ENCODE measurements at regions not wholly inside any gene's neighbourhood (a gene's known extent, or its start where the extent isn't known, plus 50 kb on each side); places are given as distances from the start of the nearest gene placed in this dataset.

DNA sequence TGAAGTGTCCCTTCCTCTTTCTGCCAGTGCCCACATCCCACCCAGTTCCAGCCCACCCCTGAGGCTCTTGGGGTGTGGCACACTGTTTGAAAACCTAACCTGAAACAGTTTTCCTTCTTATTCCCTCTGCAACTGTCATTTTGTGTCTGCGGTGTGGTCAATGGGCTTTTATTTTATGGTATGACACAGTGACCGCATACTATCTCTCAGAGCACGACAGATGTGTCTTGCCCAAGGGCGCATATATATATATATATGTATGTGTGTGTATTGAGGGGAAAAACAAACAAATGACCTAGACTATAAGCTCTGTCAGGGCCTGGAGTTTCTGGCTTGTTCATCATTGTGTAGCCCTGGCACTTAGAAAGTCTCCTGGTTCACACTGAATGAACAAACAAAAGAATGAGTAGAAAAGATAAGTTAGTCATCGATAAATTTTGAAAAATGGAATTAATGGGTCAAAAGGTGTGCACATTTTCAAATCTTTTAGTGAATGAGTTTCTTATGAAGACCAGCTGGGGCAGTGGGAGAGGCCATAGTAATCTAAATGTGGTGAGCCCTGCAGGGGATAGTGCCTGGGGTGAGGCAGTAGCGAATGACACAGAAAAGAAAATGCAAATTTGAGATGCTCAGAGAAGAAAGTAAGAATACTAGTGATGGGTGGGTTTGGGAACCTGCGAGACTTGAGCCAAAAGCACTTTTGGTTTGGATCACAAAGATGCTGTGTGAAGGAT lies 198.4 kb downstream of the SNX10 start:
- no peak for DNase-seq

DNA sequence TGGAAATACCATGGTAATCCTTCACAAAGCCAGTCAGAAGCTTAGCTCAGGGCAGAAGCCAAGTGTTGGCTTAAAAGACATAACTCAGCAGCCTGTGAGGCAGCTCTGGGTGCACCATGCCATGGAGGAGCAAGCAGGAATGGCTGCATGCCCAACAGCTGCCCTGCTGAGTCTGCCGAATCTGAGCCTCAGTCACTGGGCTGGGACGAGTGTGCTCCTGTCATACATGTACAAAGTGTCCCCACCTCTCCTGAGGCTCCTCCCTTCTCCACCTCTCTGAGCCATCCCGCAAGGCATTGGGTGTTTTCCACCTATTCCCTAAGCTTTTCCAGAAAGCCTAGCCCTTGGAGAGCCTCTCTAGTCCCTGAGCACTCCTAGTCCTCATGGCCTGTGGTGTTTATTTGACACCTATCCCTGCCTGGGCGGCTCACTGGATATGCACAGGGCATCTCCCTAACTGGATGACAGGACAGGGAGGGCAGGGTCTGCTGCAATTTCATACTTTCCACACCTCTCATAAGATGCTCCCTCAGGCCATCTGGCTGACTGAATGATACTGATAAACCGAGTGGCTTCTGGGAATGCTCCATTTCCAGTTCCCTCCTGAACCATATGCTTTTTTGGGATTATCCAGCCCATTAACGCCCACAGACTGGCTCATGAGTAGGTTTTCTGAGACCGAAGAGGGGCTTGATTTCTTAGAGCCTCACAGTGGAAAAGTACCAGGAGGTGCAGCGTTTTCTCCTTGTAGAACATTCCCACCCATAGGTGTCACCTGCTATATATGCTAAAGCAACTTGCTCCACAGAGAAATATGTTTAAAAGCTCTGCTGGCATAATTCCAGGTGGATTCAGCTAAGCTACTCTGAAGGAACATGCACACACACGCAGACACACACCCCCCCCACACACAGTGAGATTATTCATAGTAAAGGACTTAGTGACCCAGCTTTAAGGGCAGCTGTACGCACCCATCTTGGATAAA lies 199.3 kb downstream of the SNX10 start:
- peak; percentile 91 for DNase-seq

DNA sequence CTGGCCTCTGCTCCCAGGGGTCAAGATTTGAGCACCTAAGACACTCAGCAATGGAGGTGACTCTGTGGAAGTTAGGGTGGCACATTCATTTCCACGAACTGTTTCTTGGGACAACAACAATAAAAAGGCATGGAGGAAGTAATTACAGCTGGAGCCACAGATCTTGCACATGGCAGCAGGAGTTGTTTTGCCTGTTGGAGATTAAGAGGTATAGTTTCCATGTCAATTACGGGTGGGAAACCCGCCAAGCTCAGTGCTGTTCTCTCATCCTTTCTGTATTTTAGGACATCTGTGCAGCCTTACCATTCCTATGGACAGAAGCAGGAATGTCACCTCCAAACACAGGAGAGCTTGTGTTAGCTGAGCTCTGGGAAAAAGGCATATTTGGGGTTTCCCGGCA lies 201.2 kb downstream of the SNX10 start:
- DNase-seq = peak; percentile 62

DNA sequence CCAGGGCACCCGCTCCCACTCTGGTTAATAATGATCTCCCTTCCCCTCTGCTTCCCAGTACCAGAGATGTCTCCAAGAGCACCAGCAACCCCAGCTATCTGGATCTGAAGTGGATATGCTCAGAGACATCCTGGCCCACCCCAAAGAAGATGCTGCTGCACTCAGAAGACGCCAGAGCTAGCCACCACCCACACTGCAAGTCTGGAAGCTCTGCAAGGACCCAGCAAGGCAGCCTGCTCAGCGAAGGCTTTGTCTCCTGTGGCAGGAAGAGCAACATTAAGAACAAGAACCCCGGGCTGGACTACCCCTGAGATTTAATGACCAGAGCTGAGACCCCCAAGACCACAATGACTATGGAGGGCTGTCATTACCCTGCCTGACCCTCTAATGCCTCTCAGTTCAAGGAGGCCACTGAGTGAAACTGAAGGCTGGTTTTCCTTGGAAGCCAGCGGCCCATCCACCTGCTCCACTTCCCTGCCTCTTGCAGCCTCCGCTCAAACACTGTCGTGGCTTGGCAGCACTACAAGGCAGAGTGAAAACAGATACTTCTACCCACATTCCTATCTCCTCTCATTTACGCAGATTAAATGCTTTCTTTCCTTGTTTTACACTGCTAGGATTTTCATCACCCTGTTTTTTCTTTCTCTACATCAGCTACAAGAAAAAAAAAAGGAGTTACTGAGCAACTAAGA lies 202.2 kb downstream of the SNX10 start:
- no peak for DNase-seq

DNA sequence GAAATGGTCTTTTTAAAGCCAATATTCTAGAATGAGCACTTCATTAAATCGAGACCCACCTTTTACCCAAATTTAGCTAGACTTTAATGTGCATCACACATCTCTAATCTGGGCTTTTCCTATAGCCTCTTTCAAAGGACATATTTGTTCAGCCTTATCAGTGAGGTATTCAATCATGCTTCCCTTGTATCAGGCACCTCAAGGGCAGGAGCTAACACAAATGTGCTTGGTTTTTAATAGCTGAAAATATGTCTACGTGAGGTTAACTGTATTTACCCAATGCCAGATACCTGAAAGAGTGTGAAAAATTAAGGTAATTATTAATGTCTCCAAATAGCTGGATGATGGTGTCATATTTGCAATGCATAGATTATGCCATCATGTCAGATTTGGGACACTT lies 203.9 kb downstream of the SNX10 start:
- DNase-seq = no peak

DNA sequence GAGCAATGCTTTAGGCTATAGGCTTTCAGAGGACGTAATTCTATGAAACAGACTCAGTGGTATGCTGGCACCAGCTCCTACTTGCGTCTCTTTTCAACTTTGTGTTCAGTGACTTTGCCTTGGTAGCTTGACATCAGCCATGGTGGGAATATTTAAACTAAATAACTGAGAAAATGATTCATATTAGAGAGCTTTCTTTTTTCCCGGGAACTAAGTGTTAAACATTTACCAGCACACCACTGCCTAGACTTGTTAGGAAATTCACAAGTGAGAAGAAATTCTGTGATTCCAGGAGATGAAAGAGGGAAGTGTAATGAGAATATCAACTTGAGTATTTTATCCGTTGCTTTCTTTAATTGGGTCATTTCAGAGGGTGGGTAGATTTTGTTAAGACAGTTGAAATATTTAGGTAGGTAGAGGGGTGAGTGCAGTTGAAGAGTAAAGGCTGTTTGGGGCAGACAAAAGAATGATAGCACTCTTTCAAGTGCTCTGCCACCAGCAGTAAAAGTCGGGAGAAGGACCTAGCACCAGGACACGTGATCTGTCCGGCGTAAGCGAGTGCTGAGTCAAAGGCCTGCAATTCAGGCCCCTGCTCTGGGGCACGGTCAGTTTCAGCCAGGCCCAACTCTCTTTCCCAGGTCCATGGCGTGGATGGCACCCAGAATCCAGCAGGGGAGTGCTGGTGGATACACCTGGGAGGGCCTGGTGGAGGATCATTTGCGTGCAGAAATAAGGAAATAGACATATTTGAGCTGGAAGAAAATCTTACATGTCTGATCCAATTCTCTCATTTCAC lies 206.3 kb downstream of the SNX10 start:
- no peak for DNase-seq

DNA sequence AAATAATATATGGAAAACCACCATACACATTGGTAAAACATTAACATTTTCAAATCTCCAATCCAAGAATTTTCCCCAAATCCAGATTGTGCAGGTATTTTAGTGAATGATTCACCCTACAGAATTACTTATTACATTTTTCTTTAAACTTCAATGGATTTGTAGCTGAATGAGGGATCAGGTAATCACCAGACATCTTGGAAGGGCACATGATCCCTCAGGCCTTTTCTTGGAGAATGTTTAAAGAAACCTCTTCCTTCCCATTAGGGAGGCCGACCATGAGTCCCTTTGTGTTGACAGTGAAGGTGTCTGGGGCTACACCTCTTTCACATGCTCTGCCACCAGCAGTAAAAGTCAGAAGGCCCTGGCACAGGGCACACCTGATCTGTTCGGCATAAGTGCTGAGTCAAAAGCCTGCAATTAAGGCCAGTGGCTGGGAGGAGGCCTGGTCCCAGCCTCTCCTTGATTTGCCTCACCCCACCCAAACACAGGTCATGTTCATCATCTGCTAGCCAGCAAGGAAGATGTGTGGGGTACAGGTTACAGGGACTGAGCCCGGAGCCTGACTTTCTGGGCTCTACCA lies 207.7 kb downstream of the SNX10 start:
- no peak for DNase-seq

DNA sequence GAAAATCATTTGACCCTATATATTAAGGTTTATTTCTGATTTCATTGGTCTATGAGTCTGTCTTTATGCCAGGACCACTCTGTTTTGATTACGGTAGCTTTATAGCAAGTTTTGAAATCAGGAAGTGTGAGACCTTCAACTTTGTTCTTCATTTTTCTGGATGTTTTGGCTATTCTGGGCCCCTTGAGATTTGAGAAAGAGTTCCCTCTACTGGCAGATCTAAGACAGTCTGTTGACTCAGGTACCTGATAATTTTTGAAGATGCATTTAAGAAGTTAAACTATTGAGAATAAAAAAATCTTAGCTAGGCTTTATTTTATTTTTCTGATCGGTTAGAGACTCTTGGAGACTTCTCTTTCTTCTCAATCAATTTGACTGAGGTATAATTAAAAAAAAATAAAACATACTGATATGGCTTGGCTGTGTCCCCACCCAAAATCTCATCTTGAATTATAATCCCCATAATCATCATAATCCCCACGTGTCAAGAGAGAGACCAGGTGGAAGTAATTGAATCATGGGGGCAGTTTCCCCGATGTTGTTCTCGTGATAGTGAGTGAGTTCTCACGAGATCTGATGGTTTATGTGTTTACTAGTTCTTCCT lies 209.2 kb downstream of the SNX10 start:
- DNase-seq = peak; percentile 30

DNA sequence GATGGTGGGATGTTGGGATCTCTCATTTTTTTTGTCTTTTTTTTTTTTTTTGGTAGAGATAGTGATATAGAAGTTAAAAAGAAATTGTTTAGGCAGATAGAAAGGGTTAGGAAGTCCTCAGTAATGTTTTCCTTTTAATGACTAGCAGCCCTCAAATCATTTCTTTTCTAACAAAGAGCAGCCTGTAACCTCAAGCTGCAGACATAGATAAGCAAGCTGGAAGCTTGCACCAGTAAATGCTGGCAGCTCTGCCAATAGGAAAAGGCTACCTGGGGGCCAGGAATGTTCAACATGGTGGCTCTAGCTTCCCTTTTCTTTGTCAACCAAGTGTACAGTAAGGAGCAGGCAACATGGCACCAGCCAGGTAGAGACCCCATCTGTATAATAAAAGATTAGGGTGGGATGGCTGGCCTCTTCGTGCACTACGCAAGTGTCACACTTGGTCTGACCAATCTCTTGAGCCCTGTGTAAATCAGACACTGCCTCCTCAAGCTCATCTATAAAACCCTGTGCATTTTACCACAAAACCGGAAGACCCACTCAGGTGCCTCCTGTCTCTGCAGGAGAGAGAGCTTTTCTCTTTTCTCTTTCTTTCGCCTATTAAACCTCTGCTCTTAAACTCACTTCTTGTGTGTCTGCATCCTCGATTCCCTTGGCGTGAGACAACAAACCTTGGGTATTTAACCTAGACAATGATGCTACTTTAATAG lies 212.9 kb downstream of the SNX10 start:
- DNase-seq = no peak

DNA sequence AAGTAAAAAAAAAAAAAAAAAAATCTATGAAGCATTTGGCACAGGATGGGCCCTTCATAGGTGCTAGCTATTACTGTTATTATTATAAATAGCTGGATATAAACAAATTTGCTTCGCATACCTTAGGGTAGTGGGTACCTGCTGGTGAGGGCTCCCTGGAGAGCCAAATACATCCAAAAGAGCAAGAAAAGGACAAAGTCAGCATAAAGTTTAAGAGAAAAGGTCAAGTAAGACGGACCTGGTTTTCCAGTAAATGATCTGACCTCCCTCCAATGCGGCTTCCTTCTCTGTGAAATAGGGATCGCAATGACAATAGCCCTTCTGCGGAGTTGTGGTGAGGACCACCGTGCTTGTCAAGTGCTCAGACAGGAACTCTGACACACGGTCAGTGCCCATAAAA lies 214.5 kb downstream of the SNX10 start:
- no peak for DNase-seq

DNA sequence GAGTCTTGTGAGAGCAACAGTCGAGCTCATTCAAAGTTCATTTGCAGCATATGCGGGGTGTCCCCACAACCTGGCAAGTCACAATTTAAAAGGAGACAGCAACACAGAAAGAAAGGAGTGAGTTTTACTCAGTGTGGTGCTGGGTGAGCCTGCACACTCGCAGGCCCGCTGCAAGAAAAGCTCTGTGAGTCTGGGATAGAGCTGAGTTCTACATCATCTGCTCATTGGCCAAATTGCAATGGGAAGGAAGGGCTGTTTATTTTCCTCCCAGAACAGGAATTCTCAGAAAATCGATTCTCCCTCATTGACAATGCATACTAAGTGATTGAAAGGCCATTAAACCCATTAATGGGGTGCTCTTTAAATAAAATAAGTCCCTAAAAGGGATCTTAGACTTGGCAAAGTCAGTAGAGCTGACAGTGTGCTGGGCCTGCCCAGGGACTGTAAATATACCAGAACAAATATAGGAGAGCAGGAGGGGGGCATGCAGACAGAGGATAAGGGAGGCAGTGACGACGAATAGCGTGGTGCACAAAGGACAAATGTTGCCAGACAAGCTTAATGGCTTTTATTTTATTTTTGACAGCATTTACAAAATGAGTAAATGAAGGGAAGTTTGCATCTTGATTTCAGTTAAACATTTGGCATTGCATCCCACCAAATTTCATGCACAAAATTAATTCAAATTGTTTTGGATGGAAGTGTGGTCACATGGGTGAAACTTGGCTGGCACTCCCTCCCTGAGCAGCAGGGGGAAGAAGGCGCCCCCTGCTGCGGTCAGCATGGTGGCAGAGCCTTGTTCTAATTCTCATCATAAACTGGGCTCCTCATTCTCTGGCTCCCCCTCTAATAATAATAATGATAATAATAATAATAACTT lies 215.7 kb downstream of the SNX10 start:
- no peak for DNase-seq

DNA sequence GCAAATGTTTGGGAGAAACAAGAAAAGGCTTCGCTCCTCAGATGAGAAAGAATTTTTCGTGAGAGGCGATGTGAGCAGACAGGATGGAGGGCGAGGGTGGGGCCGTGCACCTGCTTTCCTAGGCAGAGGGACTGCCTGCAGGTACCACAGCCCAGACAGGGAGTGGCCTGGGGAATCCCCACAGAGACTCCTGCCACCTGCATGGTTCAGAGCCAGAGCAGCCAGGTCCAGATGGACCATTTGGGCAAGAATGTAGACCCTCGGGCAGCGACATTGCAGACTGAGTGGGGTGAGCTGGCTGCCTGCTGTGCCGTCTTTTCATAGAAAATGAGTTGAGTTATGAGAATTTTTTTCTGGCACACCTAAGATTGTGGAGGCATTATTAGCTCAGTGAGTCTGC lies 216.8 kb downstream of the SNX10 start:
- DNase-seq = no peak

DNA sequence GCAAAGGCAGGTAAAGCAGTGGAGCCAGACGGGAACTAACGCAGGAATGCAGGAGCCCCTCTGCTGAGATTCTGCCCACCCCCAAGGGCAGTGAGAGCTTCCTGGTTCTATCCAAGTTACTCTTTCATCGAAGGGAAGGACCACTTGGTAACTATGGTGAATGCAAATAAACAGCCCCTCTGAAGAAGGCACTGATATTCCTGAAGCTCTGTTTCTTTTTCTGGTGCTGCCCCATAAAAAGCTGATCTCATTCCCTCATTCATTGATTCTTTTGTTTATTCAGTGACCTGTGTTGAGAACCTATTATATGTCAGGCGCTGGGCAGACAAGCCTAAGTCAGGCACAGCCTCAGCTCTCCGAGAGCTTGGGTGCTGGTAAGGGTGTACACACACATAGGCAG lies 217.3 kb downstream of the SNX10 start:
- DNase-seq = no peak

DNA sequence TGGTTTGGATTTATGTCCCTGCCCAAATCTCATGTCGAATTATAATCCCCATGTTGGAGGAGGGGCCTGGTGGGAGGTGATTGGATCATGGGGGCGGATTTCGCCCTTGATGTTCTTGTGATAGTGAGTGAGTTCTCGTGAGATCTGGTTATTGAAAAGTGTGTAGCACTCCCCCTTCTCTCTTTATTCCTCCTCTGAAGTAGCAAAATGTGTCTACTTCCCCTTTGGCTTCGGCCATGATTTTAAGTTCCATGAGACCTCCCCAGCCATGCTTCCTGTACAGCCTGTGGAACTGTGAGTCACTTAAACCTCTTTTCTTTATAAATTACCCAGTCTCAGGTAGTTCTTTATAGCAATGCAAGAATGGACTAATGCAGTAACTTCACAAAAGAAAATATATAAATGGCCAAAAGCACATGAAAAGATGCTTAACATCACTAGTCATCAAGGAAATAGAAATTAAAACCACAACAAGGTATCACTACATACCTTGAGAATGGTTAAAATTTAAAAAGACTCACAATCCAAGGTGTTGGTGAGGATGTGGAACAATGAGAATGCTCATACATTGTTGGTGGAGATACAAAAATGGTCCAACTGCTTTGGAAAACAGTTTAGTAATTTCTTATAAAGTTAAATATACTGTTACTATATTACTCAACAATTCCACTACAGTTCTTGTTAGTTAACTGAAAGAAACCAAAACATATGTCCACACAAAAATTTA lies 218.7 kb downstream of the SNX10 start:
- no peak for DNase-seq

DNA sequence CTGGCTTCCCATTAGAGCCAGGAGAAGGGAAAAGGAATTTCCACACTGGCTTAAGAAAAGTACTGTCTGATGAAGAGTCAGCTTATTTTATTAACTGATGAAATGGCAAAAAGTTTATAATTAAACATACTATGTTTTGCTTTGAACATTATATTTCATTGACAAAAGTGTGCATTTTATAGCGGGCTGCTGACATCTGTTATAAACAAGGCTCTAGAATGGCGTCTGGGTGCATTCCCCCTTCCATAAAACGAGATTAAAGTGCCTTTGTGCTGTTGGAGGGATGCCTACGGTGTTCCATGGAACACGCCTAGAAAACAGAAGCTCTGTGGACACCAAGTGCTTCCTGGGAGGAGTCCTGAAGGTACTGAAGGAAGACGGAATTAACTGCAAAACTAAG lies 220.2 kb downstream of the SNX10 start:
- no peak for DNase-seq

DNA sequence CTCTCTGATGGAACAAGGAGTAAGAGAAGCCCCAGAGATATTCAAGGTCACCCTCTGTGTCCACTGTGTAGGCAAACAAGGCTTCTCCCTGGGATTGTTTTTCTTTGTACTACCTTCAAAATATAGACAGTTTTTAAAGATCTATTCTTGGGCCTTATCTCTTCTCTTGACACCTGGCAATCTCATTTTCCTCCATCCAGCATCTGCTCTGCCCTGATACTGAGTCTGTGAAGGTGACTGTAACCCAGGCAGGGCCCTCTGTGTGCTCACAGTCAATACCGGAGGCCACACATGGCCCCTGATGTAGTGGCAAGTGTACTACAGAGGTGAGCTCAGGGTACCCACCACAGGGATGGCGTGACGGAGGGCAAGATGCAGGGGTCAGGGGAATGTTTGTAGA lies 221.1 kb downstream of the SNX10 start:
- no peak for DNase-seq

DNA sequence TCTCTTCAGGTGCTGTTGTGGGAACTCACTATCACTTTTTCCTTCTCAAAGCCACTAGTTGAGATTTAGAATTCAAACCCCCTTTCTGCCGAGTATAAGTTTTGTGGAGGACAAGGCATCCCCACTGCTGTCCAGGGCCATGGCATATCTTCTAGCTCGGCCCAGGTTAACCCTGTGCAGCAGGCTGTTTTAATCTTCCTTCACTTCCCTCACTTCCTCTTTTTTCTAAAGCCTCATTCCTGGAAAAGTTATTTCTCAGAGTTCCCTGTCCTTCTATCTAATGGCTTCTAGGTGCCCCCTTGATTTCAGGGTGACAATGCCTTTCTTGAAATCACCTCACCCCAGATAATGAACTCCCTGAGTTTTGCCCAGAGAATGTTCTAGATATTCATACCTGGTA lies 222.3 kb downstream of the SNX10 start:
- no peak for DNase-seq

DNA sequence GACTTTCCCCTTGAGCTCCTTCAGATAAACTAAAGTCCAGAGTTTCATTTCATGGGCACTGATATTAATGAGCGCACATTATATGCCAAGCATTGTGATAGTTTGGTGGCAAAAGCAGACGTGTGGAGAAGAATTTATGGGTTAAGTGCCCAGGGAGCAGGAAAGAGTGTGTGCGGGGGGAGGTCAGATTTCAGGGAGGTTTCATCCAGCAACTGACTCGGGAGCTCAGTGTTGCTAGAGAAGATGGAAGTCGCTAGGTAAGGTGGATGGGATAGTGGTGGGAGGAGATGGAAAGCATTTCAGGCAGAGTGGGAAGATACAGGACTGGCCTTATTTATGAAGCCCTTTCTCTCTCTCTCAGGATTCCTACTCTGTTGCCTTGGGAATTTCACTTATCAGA lies 223.0 kb downstream of the SNX10 start:
- no peak for DNase-seq

DNA sequence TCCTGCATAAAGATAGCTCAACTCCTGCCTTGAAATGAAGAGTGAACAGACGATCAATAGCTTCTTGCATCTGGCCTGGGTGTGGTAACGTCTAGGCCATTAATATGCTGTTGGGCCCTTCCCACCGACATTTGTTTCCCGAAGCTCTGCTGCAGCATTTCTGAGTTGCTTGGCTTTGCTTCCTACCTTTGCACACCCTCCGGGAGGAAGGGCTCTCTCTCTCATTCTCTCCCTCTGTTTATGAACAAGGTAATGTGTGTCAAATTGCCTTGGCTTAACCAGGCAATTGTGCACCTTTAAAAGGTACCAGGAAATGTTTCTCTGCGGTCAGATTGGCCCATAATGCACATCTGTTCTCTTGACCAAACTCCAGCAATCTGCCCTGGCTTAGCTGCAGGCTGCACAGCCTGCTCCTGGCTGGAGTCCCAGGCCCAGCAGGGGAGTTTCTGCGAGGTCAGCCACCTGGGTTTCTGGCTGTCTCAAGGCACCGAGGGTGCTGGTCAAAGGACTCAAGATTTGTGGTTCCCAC lies 223.7 kb downstream of the SNX10 start:
- DNase-seq = no peak

All from NCI-H1105 (cell line).